ENCODE measurements at regions not wholly inside any gene's neighbourhood (a gene's known extent, or its start where the extent isn't known, plus 50 kb on each side); places are given as distances from the start of the nearest gene placed in this dataset.

DNA sequence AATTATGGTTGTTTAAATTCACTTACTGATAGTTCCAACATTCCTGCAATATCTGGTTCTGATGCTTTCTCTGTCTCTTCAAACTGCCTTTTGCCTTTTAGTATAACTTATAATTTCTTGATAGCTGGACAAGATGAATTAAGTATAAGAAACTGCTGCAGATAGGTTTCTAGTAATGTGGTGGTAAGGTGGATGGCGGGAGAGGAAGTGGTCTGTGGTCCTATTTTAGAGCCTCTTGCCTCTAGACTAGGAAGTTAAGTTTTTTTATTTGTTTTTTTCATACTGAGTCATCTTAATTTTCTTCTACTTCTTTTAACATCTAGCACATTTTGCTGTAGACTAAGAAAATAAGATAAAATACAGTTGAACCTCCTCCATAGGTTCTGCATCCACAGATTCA, 310.0 kb downstream of the SLITRK2 start:
- no peak overlapping the region for H2AFZ ChIP-seq
- no peaks in the 10 kb centered on the region for H3K79me2 ChIP-seq
- WGBS (ENCODE audit: low lambda C conversion rate, missing lambda C conversion rate) = 46% methylated on average over 1 of the region's 1 CpG
- no peak overlapping the region for H3K4me3 ChIP-seq
- DNase-seq (ENCODE audit: low spot score) = no peak
- H3K9me2 ChIP-seq (replicated peaks; ENCODE audit: insufficient read depth) = no peaks in the 10 kb centered on the region
- no peaks in the 10 kb centered on the region for H3K27me3 ChIP-seq
- no peaks in the 10 kb centered on the region for H3K4me1 ChIP-seq (ENCODE audit: insufficient read depth)
- TF ChIP-seq EZH2 (IDR thresholded peaks at IDR 0.05; ENCODE audit: borderline replicate concordance) (no peak), EZH2phosphoT487 (IDR thresholded peaks at IDR 0.05; ENCODE audit: low read depth, severe bottlenecking, unreplicated experiment) (no peak)
- TF ChIP-seq, protein P1, sequence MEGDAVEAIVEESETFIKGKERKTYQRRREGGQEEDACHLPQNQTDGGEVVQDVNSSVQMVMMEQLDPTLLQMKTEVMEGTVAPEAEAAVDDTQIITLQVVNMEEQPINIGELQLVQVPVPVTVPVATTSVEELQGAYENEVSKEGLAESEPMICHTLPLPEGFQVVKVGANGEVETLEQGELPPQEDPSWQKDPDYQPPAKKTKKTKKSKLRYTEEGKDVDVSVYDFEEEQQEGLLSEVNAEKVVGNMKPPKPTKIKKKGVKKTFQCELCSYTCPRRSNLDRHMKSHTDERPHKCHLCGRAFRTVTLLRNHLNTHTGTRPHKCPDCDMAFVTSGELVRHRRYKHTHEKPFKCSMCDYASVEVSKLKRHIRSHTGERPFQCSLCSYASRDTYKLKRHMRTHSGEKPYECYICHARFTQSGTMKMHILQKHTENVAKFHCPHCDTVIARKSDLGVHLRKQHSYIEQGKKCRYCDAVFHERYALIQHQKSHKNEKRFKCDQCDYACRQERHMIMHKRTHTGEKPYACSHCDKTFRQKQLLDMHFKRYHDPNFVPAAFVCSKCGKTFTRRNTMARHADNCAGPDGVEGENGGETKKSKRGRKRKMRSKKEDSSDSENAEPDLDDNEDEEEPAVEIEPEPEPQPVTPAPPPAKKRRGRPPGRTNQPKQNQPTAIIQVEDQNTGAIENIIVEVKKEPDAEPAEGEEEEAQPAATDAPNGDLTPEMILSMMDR (IDR thresholded peaks at IDR 0.05; ENCODE audit: poor library complexity) = no peak
- H3K36me3 ChIP-seq (replicated peaks; ENCODE audit: insufficient read depth, low read depth) = no peaks in the 10 kb centered on the region
- no peaks in the 10 kb centered on the region for H3K9me3 ChIP-seq (ENCODE audit: low read depth)
- no peak overlapping the region for H3K4me2 ChIP-seq
- H3K27ac ChIP-seq = no peak overlapping the region
- H4K20me1 ChIP-seq (ENCODE audit: insufficient read depth, poor library complexity, severe bottlenecking) = no peaks in the 10 kb centered on the region

DNA sequence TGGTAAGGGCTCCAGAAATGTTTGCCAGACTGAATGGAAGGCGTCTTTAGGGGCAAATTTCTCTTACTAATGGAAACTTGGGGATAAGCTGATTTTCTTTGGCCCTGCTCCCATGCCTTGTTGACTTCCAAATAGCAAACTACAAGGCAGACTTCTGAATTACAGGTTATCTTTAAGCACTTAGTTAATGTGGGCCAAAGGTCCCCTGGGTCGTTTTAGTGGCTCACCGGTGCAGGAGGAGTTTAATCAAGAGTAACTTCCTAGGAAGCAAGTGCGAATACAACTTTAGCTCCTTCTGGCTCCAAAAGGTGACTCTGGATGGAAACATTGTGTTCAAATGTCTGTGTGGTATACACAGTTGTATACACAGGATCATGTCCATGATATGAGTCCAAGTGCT, 323.6 kb downstream of the SLITRK2 start:
- no peak for TF ChIP-seq EZH2 (IDR thresholded peaks at IDR 0.05; ENCODE audit: borderline replicate concordance)
- no peak for TF ChIP-seq EZH2phosphoT487 (IDR thresholded peaks at IDR 0.05; ENCODE audit: low read depth, severe bottlenecking, unreplicated experiment)
- TF ChIP-seq, protein P1 (IDR thresholded peaks at IDR 0.05; ENCODE audit: poor library complexity) = no peak
- H2AFZ ChIP-seq = no peak overlapping the region
- H3K9me3 ChIP-seq (ENCODE audit: low read depth) = no peaks in the 10 kb centered on the region
- no peaks in the 10 kb centered on the region for H4K20me1 ChIP-seq (ENCODE audit: insufficient read depth, poor library complexity, severe bottlenecking)
- 64% methylated on average over 4 of the region's 4 CpGs for WGBS (ENCODE audit: low lambda C conversion rate, missing lambda C conversion rate)
- no peaks in the 10 kb centered on the region for H3K4me1 ChIP-seq (ENCODE audit: insufficient read depth)
- no peaks in the 10 kb centered on the region for H3K79me2 ChIP-seq
- no peaks in the 10 kb centered on the region for H3K27me3 ChIP-seq
- H3K27ac ChIP-seq = no peak overlapping the region
- H3K4me2 ChIP-seq = no peak overlapping the region
- DNase-seq (ENCODE audit: low spot score) = no peak
- no peaks in the 10 kb centered on the region for H3K9me2 ChIP-seq (replicated peaks; ENCODE audit: insufficient read depth)
- H3K36me3 ChIP-seq (replicated peaks; ENCODE audit: insufficient read depth, low read depth) = no peaks in the 10 kb centered on the region
- H3K4me3 ChIP-seq = no peak overlapping the region

DNA sequence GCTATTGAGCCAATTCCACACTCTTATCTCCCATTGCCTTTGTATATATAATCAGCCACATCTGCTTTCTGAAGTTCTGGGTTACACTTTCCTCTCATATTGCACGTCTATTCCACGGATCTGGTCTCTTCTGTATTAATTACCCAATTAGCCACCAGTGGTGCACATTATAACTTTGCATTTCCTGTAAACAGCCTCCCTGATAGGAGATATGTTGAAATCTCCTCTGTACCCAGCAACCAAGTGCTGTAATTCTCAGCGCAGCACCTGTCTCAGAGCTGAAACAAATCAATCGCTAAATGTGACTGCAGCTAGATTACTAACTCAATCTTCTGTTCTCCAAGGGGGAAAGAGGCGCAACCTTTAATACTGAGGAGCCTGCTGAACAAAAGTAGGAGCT, 326.4 kb downstream of the SLITRK2 start:
- Histone ChIP-seq H3K9me2 (replicated peaks; ENCODE audit: insufficient read depth) (no peaks in the 10 kb centered on the region), H3K9me3 (ENCODE audit: low read depth) (no peaks in the 10 kb centered on the region), H3K4me1 (ENCODE audit: insufficient read depth) (no peaks in the 10 kb centered on the region), H4K20me1 (ENCODE audit: insufficient read depth, poor library complexity, severe bottlenecking) (no peaks in the 10 kb centered on the region), H3K27ac (no peak overlapping the region), H3K4me2 (no peak overlapping the region), H3K4me3 (no peak overlapping the region), H2AFZ (no peak overlapping the region), H3K27me3 (no peaks in the 10 kb centered on the region), H3K79me2 (no peaks in the 10 kb centered on the region), H3K36me3 (replicated peaks; ENCODE audit: insufficient read depth, low read depth) (no peaks in the 10 kb centered on the region)
- TF ChIP-seq EZH2 (IDR thresholded peaks at IDR 0.05; ENCODE audit: borderline replicate concordance) (no peak), EZH2phosphoT487 (IDR thresholded peaks at IDR 0.05; ENCODE audit: low read depth, severe bottlenecking, unreplicated experiment) (no peak)
- TF ChIP-seq, protein P1 (IDR thresholded peaks at IDR 0.05; ENCODE audit: poor library complexity) = no peak
- DNase-seq (ENCODE audit: low spot score) = no peak
- 61% methylated on average over 5 of the region's 5 CpGs for WGBS (ENCODE audit: low lambda C conversion rate, missing lambda C conversion rate)

DNA sequence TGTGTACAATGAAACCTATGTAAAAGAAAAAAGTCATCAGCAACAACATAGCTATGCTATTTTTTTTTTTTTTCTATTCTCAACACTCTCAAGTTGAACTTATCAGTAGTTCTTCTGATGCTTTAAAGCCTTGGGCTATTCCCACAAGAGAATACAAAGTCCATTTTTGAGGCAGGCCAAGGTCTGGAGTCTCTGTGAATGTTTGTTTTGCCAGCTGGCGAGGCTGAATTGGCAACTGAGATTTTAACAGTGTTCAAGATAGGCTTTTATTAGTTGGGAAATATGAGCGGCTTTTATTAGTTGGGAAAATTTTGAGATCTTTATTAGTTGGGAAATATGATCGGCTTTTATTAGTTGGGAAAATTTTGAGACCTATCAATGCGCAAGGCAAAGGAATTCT, 336.6 kb downstream of the SLITRK2 start:
- DNase-seq (ENCODE audit: low spot score) = peak; percentile 19
- no peak overlapping the region for H2AFZ ChIP-seq
- no peaks in the 10 kb centered on the region for H3K79me2 ChIP-seq
- WGBS (ENCODE audit: low lambda C conversion rate, missing lambda C conversion rate) = 76% methylated on average over 4 of the region's 4 CpGs
- TF ChIP-seq, protein P1 (IDR thresholded peaks at IDR 0.05; ENCODE audit: poor library complexity) = no peak
- TF ChIP-seq EZH2 (IDR thresholded peaks at IDR 0.05; ENCODE audit: borderline replicate concordance) (no peak), EZH2phosphoT487 (IDR thresholded peaks at IDR 0.05; ENCODE audit: low read depth, severe bottlenecking, unreplicated experiment) (no peak)
- H3K4me3 ChIP-seq = no peak overlapping the region
- no peaks in the 10 kb centered on the region for H3K4me1 ChIP-seq (ENCODE audit: insufficient read depth)
- no peak overlapping the region for H3K4me2 ChIP-seq
- H3K36me3 ChIP-seq (replicated peaks; ENCODE audit: insufficient read depth, low read depth) = no peaks in the 10 kb centered on the region
- no peaks in the 10 kb centered on the region for H3K9me2 ChIP-seq (replicated peaks; ENCODE audit: insufficient read depth)
- H3K27ac ChIP-seq = no peak overlapping the region
- H3K9me3 ChIP-seq (ENCODE audit: low read depth) = no peaks in the 10 kb centered on the region
- no peaks in the 10 kb centered on the region for H3K27me3 ChIP-seq
- no peaks in the 10 kb centered on the region for H4K20me1 ChIP-seq (ENCODE audit: insufficient read depth, poor library complexity, severe bottlenecking)

Data from hepatocyte (in vitro differentiated cells).